ENCODE measurements at regions not wholly inside any gene's neighbourhood (a gene's known extent, or its start where the extent isn't known, plus 50 kb on each side); places are given as distances from the start of the nearest gene placed in this dataset.

- TF ChIP-seq E2F6 (IDR thresholded peaks at IDR 0.05) (no peak), CBX5 (IDR thresholded peaks at IDR 0.05; ENCODE audit: low read depth, low read length) (no peak)
These were observed 352.5 kb upstream of the GULP1 start (continued) for GRCh38 chr2:187939180-187939579.

Measured in H1 (cell line).